IPS DF 6.9 (cell line): ENCODE measurements at regions not wholly inside any gene's neighbourhood (a gene's known extent, or its start where the extent isn't known, plus 50 kb on each side); places are given as distances from the start of the nearest gene placed in this dataset.

ENCODE experiments used
- DNase-seq: peaks from one replicate; pipeline ENCODE4 v3.0.0-alpha.2; 2013; ENCODE audit warnings: low read depth, low spot score
- H3K27ac ChIP-seq: one replicate; pipeline ENCODE4 v1.5.1; 2013; ENCODE audit warnings: low read length, control low read depth
- H3K27me3 ChIP-seq: 2 replicates; pipeline ENCODE4 v1.6.1; 2013; ENCODE audit warnings: mild to moderate bottlenecking, low read length; ENCODE audit not compliant: control insufficient read depth, insufficient read depth
- H3K36me3 ChIP-seq: 2 replicates; pipeline ENCODE4 v1.6.1; 2013; ENCODE audit warnings: low read length; ENCODE audit not compliant: control insufficient read depth, insufficient read depth
- H3K4me1 ChIP-seq: 2 replicates; pipeline ENCODE4 v1.6.1; 2013; ENCODE audit warnings: low read length; ENCODE audit not compliant: control insufficient read depth, insufficient read depth
- H3K4me3 ChIP-seq: 2 replicates; pipeline ENCODE4 v1.5.1; 2013; ENCODE audit warnings: mild to moderate bottlenecking, low read length
- H3K9me3 ChIP-seq: 2 replicates; pipeline ENCODE4 v1.6.1; 2013; ENCODE audit warnings: low read length, inconsistent platforms; ENCODE audit not compliant: control insufficient read depth, insufficient read depth
- WGBS: extraction: QIAGEN DNeasy Blood & Tissue Kit; methylation state at CpG from one replicate; pipeline ENCODE4 v1.1.7; 2013; ENCODE audit warnings: mixed read lengths, missing lambda C conversion rate; ENCODE audit not compliant: insufficient read length, insufficient coverage; 5-methylcytosine and 5-hydroxymethylcytosine counted together

- H3K36me3 ChIP-seq: no peaks in the 10 kb centered on the region
- H3K4me1 ChIP-seq: no peaks in the 10 kb centered on the region
- H3K27me3 ChIP-seq: no peaks in the 10 kb centered on the region
- H3K27ac ChIP-seq: no peak overlapping the region
- no CpG with 5 or more reads among the region's 1 CpG for WGBS
- no peak overlapping the region for H3K4me3 ChIP-seq
- DNase-seq: no peak
- no peaks in the 10 kb centered on the region for H3K9me3 ChIP-seq
These were observed 419.0 kb downstream of the PLK2 start for GRCh38 chr5:58040846-58041245.

GRCh38 chr5:58040044-58040443, 419.8 kb downstream of the PLK2 start:
- Histone ChIP-seq H3K36me3 (no peaks in the 10 kb centered on the region), H3K4me3 (no peak overlapping the region), H3K9me3 (no peaks in the 10 kb centered on the region), H3K27ac (no peak overlapping the region), H3K4me1 (no peaks in the 10 kb centered on the region), H3K27me3 (no peaks in the 10 kb centered on the region)
- no CpG with 5 or more reads among the region's 2 CpGs for WGBS
- DNase-seq: no peak

- no peaks in the 10 kb centered on the region for H3K27me3 ChIP-seq
- WGBS: no CpG with 5 or more reads among the region's 3 CpGs
- H3K36me3 ChIP-seq: no peaks in the 10 kb centered on the region
- H3K27ac ChIP-seq: no peak overlapping the region
- DNase-seq: no peak
- no peaks in the 10 kb centered on the region for H3K9me3 ChIP-seq
- H3K4me3 ChIP-seq: no peak overlapping the region
- H3K4me1 ChIP-seq: no peaks in the 10 kb centered on the region
These were observed 422.0 kb downstream of the PLK2 start for GRCh38 chr5:58037899-58038298.

GRCh38 chr5:58025809-58026208, 434.1 kb downstream of the PLK2 start:
- DNase-seq: no peak
- WGBS: no CpG with 5 or more reads among the region's 1 CpG
- H3K4me1 ChIP-seq: no peaks in the 10 kb centered on the region
- H3K36me3 ChIP-seq: no peaks in the 10 kb centered on the region
- H3K27me3 ChIP-seq: no peaks in the 10 kb centered on the region
- H3K27ac ChIP-seq: no peak overlapping the region
- no peaks in the 10 kb centered on the region for H3K9me3 ChIP-seq
- no peak overlapping the region for H3K4me3 ChIP-seq

- Histone ChIP-seq H3K36me3 (no peaks in the 10 kb centered on the region), H3K27me3 (no peaks in the 10 kb centered on the region), H3K4me3 (no peak overlapping the region), H3K4me1 (no peaks in the 10 kb centered on the region), H3K27ac (no peak overlapping the region), H3K9me3 (no peaks in the 10 kb centered on the region)
- DNase-seq: no peak
- no CpG with 5 or more reads among the region's 1 CpG for WGBS
These were observed 435.7 kb downstream of the PLK2 start for GRCh38 chr5:58024151-58024550.

DNA sequence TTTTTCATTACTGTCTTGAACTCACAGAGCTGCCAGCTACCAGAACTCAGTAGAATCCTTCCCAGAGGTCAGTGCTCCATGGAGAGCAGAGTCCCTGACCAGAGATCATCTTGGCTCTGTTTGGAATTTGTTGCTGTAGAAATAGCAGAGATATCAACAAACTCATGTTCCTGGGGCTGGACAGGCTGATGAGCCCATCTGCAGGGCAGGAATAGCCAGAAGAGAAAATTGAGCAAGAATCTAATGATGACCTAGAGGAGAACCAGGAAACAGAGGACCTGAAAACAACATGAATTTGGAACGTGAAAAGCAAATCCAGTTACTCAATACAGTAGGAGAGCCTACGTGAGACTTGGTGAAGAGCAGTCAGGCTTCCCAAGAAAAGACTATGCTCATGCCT, 437.8 kb downstream of the PLK2 start:
- no CpG with 5 or more reads among the region's 2 CpGs for WGBS
- no peak overlapping the region for H3K4me3 ChIP-seq
- no peaks in the 10 kb centered on the region for H3K4me1 ChIP-seq
- no peaks in the 10 kb centered on the region for H3K36me3 ChIP-seq
- no peak overlapping the region for H3K27ac ChIP-seq
- DNase-seq: no peak
- H3K27me3 ChIP-seq: no peaks in the 10 kb centered on the region
- H3K9me3 ChIP-seq: no peaks in the 10 kb centered on the region

- WGBS: no CpG with 5 or more reads among the region's 3 CpGs
- Histone ChIP-seq H3K27ac (no peak overlapping the region), H3K9me3 (no peaks in the 10 kb centered on the region), H3K36me3 (no peaks in the 10 kb centered on the region), H3K4me1 (no peaks in the 10 kb centered on the region), H3K27me3 (no peaks in the 10 kb centered on the region), H3K4me3 (no peak overlapping the region)
- no peak for DNase-seq
These were observed 438.4 kb downstream of the PLK2 start for GRCh38 chr5:58021466-58021865.

DNA sequence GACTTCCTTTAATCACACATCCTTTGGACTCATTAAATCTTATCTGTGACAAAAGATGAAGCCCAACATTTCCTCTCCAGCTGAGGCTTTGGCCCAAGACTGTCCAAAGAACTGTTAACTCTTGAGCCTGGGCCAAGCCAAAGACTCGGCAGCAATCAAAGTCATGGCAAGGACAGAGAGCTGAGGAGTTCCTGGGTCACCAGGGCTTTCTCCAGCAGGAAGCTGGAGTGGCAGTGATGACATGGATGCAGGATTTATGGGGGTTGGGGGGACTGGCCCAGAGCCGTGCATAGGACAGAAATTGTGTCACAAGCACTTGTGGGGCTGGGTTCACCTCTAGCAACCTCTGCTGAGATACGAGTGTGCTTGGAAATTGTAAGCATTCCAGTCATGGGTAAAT, 440.3 kb downstream of the PLK2 start:
- no peak for DNase-seq
- no CpG with 5 or more reads among the region's 3 CpGs for WGBS
- H3K4me1 ChIP-seq: no peaks in the 10 kb centered on the region
- H3K4me3 ChIP-seq: no peak overlapping the region
- no peaks in the 10 kb centered on the region for H3K9me3 ChIP-seq
- no peaks in the 10 kb centered on the region for H3K27me3 ChIP-seq
- H3K27ac ChIP-seq: no peak overlapping the region
- no peaks in the 10 kb centered on the region for H3K36me3 ChIP-seq

DNA sequence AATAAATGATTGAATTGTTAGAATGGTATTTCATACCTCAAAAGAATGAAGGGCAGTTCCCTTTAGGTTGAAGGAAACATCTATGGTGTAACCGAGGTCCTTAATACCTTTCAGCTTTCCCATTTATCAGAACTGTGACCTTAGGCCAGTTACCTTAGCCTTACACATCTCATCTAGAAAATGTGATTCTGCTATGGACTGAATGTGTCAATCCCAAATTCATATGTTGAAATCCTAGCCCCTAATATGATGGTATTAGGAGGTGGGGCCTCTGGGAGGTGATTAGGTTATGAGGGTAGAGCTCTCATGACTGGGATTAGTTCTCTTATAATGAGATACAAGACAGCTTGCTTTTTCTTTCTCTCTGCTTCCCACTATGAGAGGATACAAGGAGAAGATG, 441.9 kb downstream of the PLK2 start:
- Histone ChIP-seq H3K27ac (no peak overlapping the region), H3K9me3 (no peaks in the 10 kb centered on the region), H3K27me3 (no peaks in the 10 kb centered on the region), H3K4me3 (no peak overlapping the region), H3K36me3 (no peaks in the 10 kb centered on the region), H3K4me1 (no peaks in the 10 kb centered on the region)
- no CpG with 5 or more reads among the region's 1 CpG for WGBS
- DNase-seq: no peak

DNA sequence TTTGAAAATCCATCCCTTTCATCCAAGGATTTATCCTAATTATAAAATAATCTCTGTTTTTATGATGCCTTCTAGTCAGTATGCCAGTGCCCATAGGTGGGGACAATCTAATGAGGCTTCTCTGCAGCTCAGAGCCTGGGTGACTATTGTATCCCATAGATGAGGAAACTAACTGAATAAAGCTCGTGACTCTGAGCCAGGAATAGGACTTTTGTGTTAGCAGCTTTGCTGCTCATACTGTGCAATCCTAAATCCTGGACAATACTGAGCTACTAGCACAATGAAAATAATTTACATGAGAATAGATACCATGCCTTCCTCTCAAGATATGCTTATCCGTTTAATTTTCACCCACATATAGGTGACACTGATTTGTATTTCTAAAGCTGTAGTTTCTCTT, 443.0 kb downstream of the PLK2 start:
- Histone ChIP-seq H3K9me3 (no peaks in the 10 kb centered on the region), H3K27me3 (no peaks in the 10 kb centered on the region), H3K27ac (no peak overlapping the region), H3K4me3 (no peak overlapping the region), H3K4me1 (no peaks in the 10 kb centered on the region), H3K36me3 (no peaks in the 10 kb centered on the region)
- DNase-seq: no peak
- no CpG with 5 or more reads among the region's 2 CpGs for WGBS

DNA sequence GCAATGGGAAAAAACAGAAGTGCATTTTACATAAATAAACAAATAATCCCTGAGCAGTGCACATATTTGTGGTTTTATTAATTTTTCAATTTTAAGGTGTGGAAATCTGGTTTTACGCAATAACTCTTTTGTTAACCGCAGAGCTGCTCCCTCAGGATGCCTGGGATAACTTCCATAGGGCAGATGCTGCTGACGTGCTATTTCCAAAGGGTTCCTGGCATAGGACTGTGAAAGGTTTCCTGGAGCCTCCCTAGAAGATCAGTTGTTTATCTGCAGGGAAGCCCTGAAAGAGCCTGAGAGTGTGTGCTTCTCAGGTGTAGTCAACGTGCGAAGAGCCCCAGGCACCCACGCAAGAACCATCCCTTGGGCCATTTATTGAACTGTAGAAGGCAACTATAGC, 443.5 kb downstream of the PLK2 start:
- no CpG with 5 or more reads among the region's 6 CpGs for WGBS
- Histone ChIP-seq H3K36me3 (no peaks in the 10 kb centered on the region), H3K4me3 (no peak overlapping the region), H3K9me3 (no peaks in the 10 kb centered on the region), H3K4me1 (no peaks in the 10 kb centered on the region), H3K27ac (no peak overlapping the region), H3K27me3 (no peaks in the 10 kb centered on the region)
- DNase-seq: no peak
